T-helper 1 cell treated with Interleukin-12 subunit alpha and Interleukin-12 subunit beta and Interleukin-4 antibody, amounts not matched to agents 30 μg/mL and 1 μg/mL, for 36 hours (primary cell): ENCODE measurements at regions not wholly inside any gene's neighbourhood (a gene's known extent, or its start where the extent isn't known, plus 50 kb on each side); places are given as distances from the start of the nearest gene placed in this dataset.
"Not testable (repeated sequence)": the region's sequence is repeated elsewhere in the genome, so short reads cannot be mapped to it uniquely, and the experiment has no call there.

ENCODE experiments used
- H3K27ac Mint-ChIP-seq: one replicate; pipeline ENCODE4 v1.8.0; 2021; ENCODE audit warnings: mild to moderate bottlenecking, mixed read lengths
- H3K27me3 Mint-ChIP-seq: one replicate; pipeline ENCODE4 v1.8.0; 2021; ENCODE audit warnings: low read depth, mixed read lengths
- H3K36me3 Mint-ChIP-seq: one replicate; pipeline ENCODE4 v1.8.0; 2021; ENCODE audit warnings: low read depth, mixed read lengths
- H3K4me1 Mint-ChIP-seq: one replicate; pipeline ENCODE4 v1.8.0; 2021; ENCODE audit warnings: low read depth, mixed read lengths
- H3K4me3 Mint-ChIP-seq: one replicate; pipeline ENCODE4 v1.8.0; 2021; ENCODE audit warnings: mild to moderate bottlenecking, moderate library complexity, mixed read lengths
- H3K9me3 Mint-ChIP-seq: one replicate; pipeline ENCODE4 v1.8.0; 2021; ENCODE audit warnings: mixed read lengths

GRCh38 chr5:89694026-89694550 is 715.5 kb downstream of the CETN3 start:
- Mint-ChIP-seq H3K4me1 (no peaks in the 10 kb centered on the region), H3K27ac (no peak overlapping the region), H3K27me3 (no peaks in the 10 kb centered on the region), H3K36me3 (no peaks in the 10 kb centered on the region), H3K9me3 (no peaks in the 10 kb centered on the region), H3K4me3 (no peak overlapping the region)

- H3K4me3 Mint-ChIP-seq, result no peak overlapping the region
- H3K9me3 Mint-ChIP-seq, result no peaks in the 10 kb centered on the region
- H3K27me3 Mint-ChIP-seq, result no peaks in the 10 kb centered on the region
- no peaks in the 10 kb centered on the region for H3K36me3 Mint-ChIP-seq
- no peak overlapping the region for H3K27ac Mint-ChIP-seq
- H3K4me1 Mint-ChIP-seq, result no peaks in the 10 kb centered on the region
Observed at GRCh38 chr5:89690331-89690730, 719.2 kb downstream of the CETN3 start.

- Mint-ChIP-seq H3K9me3 (peaks cover 6% of the 10 kb centered on the region), H3K36me3 (no peaks in the 10 kb centered on the region), H3K4me1 (no peaks in the 10 kb centered on the region), H3K27ac (no peak overlapping the region), H3K27me3 (no peaks in the 10 kb centered on the region), H3K4me3 (no peak overlapping the region)
Observed at GRCh38 chr5:89686081-89686765, 723.3 kb downstream of the CETN3 start.

- Mint-ChIP-seq H3K4me3 (no peak overlapping the region), H3K4me1 (no peaks in the 10 kb centered on the region), H3K36me3 (no peaks in the 10 kb centered on the region), H3K27me3 (no peaks in the 10 kb centered on the region), H3K9me3 (no peaks in the 10 kb centered on the region), H3K27ac (no peak overlapping the region)
Observed at GRCh38 chr5:89676634-89677033, 732.9 kb downstream of the CETN3 start.

GRCh38 chr5:89673019-89673418 is 736.5 kb downstream of the CETN3 start:
- H3K4me1 Mint-ChIP-seq, result no peaks in the 10 kb centered on the region
- H3K36me3 Mint-ChIP-seq, result no peaks in the 10 kb centered on the region
- H3K27ac Mint-ChIP-seq, result no peak overlapping the region

GRCh38 chr5:89668821-89669220 is 740.7 kb downstream of the CETN3 start:
- no peak overlapping the region for H3K27ac Mint-ChIP-seq
- H3K36me3 Mint-ChIP-seq, result no peaks in the 10 kb centered on the region
- no peaks in the 10 kb centered on the region for H3K4me1 Mint-ChIP-seq
- H3K27me3 Mint-ChIP-seq, result no peaks in the 10 kb centered on the region
- H3K9me3 Mint-ChIP-seq, result no peaks in the 10 kb centered on the region
- no peak overlapping the region for H3K4me3 Mint-ChIP-seq

More at GRCh38 chr5:89673019-89673418, 736.5 kb downstream of the CETN3 start:
- Mint-ChIP-seq H3K4me3 (no peak overlapping the region), H3K9me3 (no peaks in the 10 kb centered on the region), H3K27me3 (no peaks in the 10 kb centered on the region)

- H3K4me3 Mint-ChIP-seq, result no peak overlapping the region
- no peaks in the 10 kb centered on the region for H3K27me3 Mint-ChIP-seq
- H3K36me3 Mint-ChIP-seq, result no peaks in the 10 kb centered on the region
- no peaks in the 10 kb centered on the region for H3K9me3 Mint-ChIP-seq
- H3K4me1 Mint-ChIP-seq, result no peaks in the 10 kb centered on the region
- no peak overlapping the region for H3K27ac Mint-ChIP-seq
Observed at GRCh38 chr5:89662499-89662898, 747.1 kb downstream of the CETN3 start.

- no peaks in the 10 kb centered on the region for H3K36me3 Mint-ChIP-seq
- no peak overlapping the region for H3K27ac Mint-ChIP-seq
- H3K27me3 Mint-ChIP-seq, result no peaks in the 10 kb centered on the region
- H3K9me3 Mint-ChIP-seq, result peaks cover 14% of the 10 kb centered on the region
- H3K4me1 Mint-ChIP-seq, result no peaks in the 10 kb centered on the region
- H3K4me3 Mint-ChIP-seq, result no peak overlapping the region
Observed at GRCh38 chr5:89638871-89639270, 755.9 kb upstream of the MEF2C start.

GRCh38 chr5:89634176-89634575 is 751.2 kb upstream of the MEF2C start:
- H3K36me3 Mint-ChIP-seq, H3K4me3 Mint-ChIP-seq, H3K4me1 Mint-ChIP-seq, H3K27me3 Mint-ChIP-seq, H3K27ac Mint-ChIP-seq: not testable (repeated sequence)
- peaks cover 33% of the 10 kb centered on the region for H3K9me3 Mint-ChIP-seq

- H3K36me3 Mint-ChIP-seq, H3K4me1 Mint-ChIP-seq: not testable (repeated sequence)
- H3K9me3 Mint-ChIP-seq, result peaks cover 37% of the 10 kb centered on the region
Observed at GRCh38 chr5:89630064-89630463, 747.1 kb upstream of the MEF2C start.

GRCh38 chr5:89628876-89629635 is 746.1 kb upstream of the MEF2C start:
- no peaks in the 10 kb centered on the region for H3K36me3 Mint-ChIP-seq
- H3K9me3 Mint-ChIP-seq, result peaks cover 28% of the 10 kb centered on the region
- no peaks in the 10 kb centered on the region for H3K4me1 Mint-ChIP-seq
- no peaks in the 10 kb centered on the region for H3K27me3 Mint-ChIP-seq
- H3K27ac Mint-ChIP-seq, result no peak overlapping the region
- no peak overlapping the region for H3K4me3 Mint-ChIP-seq

More at GRCh38 chr5:89630064-89630463, 747.1 kb upstream of the MEF2C start:
- not testable (repeated sequence) for H3K27ac Mint-ChIP-seq, H3K4me3 Mint-ChIP-seq, H3K27me3 Mint-ChIP-seq

- no peak overlapping the region for H3K4me3 Mint-ChIP-seq
Observed at GRCh38 chr5:89615839-89616518, 733.0 kb upstream of the MEF2C start.

GRCh38 chr5:89613222-89613956 is 730.4 kb upstream of the MEF2C start:
- H3K27me3 Mint-ChIP-seq, result no peaks in the 10 kb centered on the region
- no peaks in the 10 kb centered on the region for H3K4me1 Mint-ChIP-seq
- H3K4me3 Mint-ChIP-seq, result no peak overlapping the region
- no peak overlapping the region for H3K27ac Mint-ChIP-seq
- no peaks in the 10 kb centered on the region for H3K9me3 Mint-ChIP-seq
- no peaks in the 10 kb centered on the region for H3K36me3 Mint-ChIP-seq

More at GRCh38 chr5:89615839-89616518, 733.0 kb upstream of the MEF2C start:
- no peaks in the 10 kb centered on the region for H3K4me1 Mint-ChIP-seq
- no peaks in the 10 kb centered on the region for H3K27me3 Mint-ChIP-seq
- H3K27ac Mint-ChIP-seq, result no peak overlapping the region
- H3K36me3 Mint-ChIP-seq, result no peaks in the 10 kb centered on the region
- H3K9me3 Mint-ChIP-seq, result peaks cover 3% of the 10 kb centered on the region

GRCh38 chr5:89606939-89607534 is 724.1 kb upstream of the MEF2C start:
- no peaks in the 10 kb centered on the region for H3K36me3 Mint-ChIP-seq
- no peaks in the 10 kb centered on the region for H3K27me3 Mint-ChIP-seq
- H3K4me1 Mint-ChIP-seq, result no peaks in the 10 kb centered on the region
- H3K9me3 Mint-ChIP-seq, result no peaks in the 10 kb centered on the region
- no peak overlapping the region for H3K4me3 Mint-ChIP-seq
- H3K27ac Mint-ChIP-seq, result no peak overlapping the region
